PC-3 (cell line): ENCODE measurements at regions not wholly inside any gene's neighbourhood (a gene's known extent, or its start where the extent isn't known, plus 50 kb on each side); places are given as distances from the start of the nearest gene placed in this dataset.

Experiments used
- ATAC-seq: fragments of 200-7000 bp; cut with Tn5 transposase; 2 replicates; pipeline ENCODE4 v1.9.1; 2020; ENCODE audit warnings: mild to moderate bottlenecking, moderate library complexity
- BruUV-seq: library from RNA; stranded (reverse); fragments of 400-500 nt; replicated peaks from 2 replicates; lab custom pipeline; 2021; lab: Mats Ljungman, UMichigan
- CTCF ChIA-PET: fragments of 300-600 bp; sonication (Branson Sonifier 250); formaldehyde crosslinking; loops from one replicate; lab custom pipeline; 2022; ENCODE audit warnings: antibody characterized with exemption; lab: Charles Lee
- POLR2A ChIA-PET: fragments of 300-600 bp; sonication (Branson Sonifier 250); formaldehyde crosslinking; loops from one replicate; lab custom pipeline; 2022; ENCODE audit warnings: antibody characterized with exemption; ENCODE audit not compliant: unreplicated experiment; lab: Charles Lee
- DNase-seq: peaks from one replicate; pipeline ENCODE4 v3.0.0-alpha.2; 2015
- H2AFZ ChIP-seq: fragments of 300-600 bp; sonication (generic); 2 replicates; pipeline ENCODE4 v1.6.0; 2016; ENCODE audit warnings: antibody characterized with exemption, low read length
- H3F3A ChIP-seq: fragments of 300-600 bp; sonication (generic); one replicate; pipeline ENCODE4 v1.6.0; 2017; ENCODE audit warnings: antibody characterized with exemption, low read length, control low read depth, mild to moderate bottlenecking; ENCODE audit not compliant: unreplicated experiment
- H3K27ac ChIP-seq: fragments of 300-600 bp; sonication (generic); 2 replicates; pipeline ENCODE4 v1.5.1; 2016; ENCODE audit warnings: mild to moderate bottlenecking, low read length
- H3K27me3 ChIP-seq: fragments of 300-600 bp; sonication (generic); 2 replicates; pipeline ENCODE4 v1.6.1; 2016; ENCODE audit warnings: low read length, mixed read lengths
- H3K36me3 ChIP-seq: fragments of 300-600 bp; sonication (generic); 2 replicates; pipeline ENCODE4 v1.6.1; 2016; ENCODE audit warnings: low read depth, mixed run types, low read length, mixed read lengths
- H3K4me1 ChIP-seq: fragments of 300-600 bp; sonication (generic); 2 replicates; pipeline ENCODE4 v1.5.1; 2016; ENCODE audit warnings: low read length; ENCODE audit not compliant: insufficient read depth
- H3K4me2 ChIP-seq: fragments of 300-600 bp; sonication (generic); 2 replicates; pipeline ENCODE4 v1.6.0; 2016; ENCODE audit warnings: low read length
- H3K4me3 ChIP-seq: fragments of 300-600 bp; sonication (generic); 2 replicates; pipeline ENCODE4 v1.5.1; 2016; ENCODE audit warnings: mild to moderate bottlenecking, low read length, mixed read lengths
- H3K79me2 ChIP-seq: fragments of 300-600 bp; sonication (generic); 2 replicates; pipeline ENCODE4 v1.6.1; 2017; ENCODE audit warnings: low read length, mixed read lengths
- H3K9ac ChIP-seq: fragments of 300-600 bp; sonication (generic); 2 replicates; pipeline ENCODE4 v1.6.0; 2016; ENCODE audit warnings: mild to moderate bottlenecking, low read length
- H3K9me2 ChIP-seq: fragments of 300-600 bp; sonication (generic); replicated peaks from 2 replicates; pipeline ENCODE4 v1.6.1; 2016; ENCODE audit warnings: mixed run types, low read length, mixed read lengths
- H3K9me3 ChIP-seq: fragments of 300-600 bp; sonication (generic); 2 replicates; pipeline ENCODE4 v1.6.1; 2016; ENCODE audit warnings: low read length, mixed read lengths
- H4K20me1 ChIP-seq: fragments of 300-600 bp; sonication (generic); 2 replicates; pipeline ENCODE4 v1.6.1; 2016; ENCODE audit warnings: low read length, mixed read lengths
- EZH2 ChIP-seq: fragments of 300-600 bp; sonication (generic); IDR thresholded peaks from one replicate; pipeline ENCODE4 v1.6.1; 2017; ENCODE audit warnings: antibody characterized with exemption, mild to moderate bottlenecking, low read length; ENCODE audit not compliant: unreplicated experiment
- EZH2phosphoT487 ChIP-seq: fragments of 300-600 bp; sonication (generic); IDR thresholded peaks from 2 replicates; pipeline ENCODE4 v1.6.1; 2018; ENCODE audit warnings: mild to moderate bottlenecking, antibody characterized with exemption, low read length, borderline replicate concordance
- intact Hi-C: fragments of 100-400 bp; cut with micrococcal nuclease; formaldehyde crosslinking; loops from 2 replicates; pipeline ENCODE4 v1.9.0; 2023
- TF ChIP-seq, protein P1 (sequence below): fragments of 300-600 bp; sonication (generic); conservative IDR thresholded peaks from 2 replicates; pipeline ENCODE4 v1.5.1; 2017; ENCODE audit warnings: antibody characterized with exemption, low read depth, mild to moderate bottlenecking, low read length

GRCh38 chr13:97786510-97786909, 167.0 kb upstream of the IPO5 start:
- H3K27ac ChIP-seq: no peak overlapping the region
- no peak for DNase-seq
- ATAC-seq: no peak
- H3K9me2 ChIP-seq: no peaks in the 10 kb centered on the region
- no peaks in the 10 kb centered on the region for H3K36me3 ChIP-seq
- H2AFZ ChIP-seq: no peak overlapping the region
- no peak for TF ChIP-seq EZH2
- no peak for TF ChIP-seq EZH2phosphoT487
- TF ChIP-seq, protein P1, sequence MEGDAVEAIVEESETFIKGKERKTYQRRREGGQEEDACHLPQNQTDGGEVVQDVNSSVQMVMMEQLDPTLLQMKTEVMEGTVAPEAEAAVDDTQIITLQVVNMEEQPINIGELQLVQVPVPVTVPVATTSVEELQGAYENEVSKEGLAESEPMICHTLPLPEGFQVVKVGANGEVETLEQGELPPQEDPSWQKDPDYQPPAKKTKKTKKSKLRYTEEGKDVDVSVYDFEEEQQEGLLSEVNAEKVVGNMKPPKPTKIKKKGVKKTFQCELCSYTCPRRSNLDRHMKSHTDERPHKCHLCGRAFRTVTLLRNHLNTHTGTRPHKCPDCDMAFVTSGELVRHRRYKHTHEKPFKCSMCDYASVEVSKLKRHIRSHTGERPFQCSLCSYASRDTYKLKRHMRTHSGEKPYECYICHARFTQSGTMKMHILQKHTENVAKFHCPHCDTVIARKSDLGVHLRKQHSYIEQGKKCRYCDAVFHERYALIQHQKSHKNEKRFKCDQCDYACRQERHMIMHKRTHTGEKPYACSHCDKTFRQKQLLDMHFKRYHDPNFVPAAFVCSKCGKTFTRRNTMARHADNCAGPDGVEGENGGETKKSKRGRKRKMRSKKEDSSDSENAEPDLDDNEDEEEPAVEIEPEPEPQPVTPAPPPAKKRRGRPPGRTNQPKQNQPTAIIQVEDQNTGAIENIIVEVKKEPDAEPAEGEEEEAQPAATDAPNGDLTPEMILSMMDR: no peak
- H3K4me1 ChIP-seq: no peaks in the 10 kb centered on the region
- no peaks in the 10 kb centered on the region for H3K9me3 ChIP-seq
- no peak overlapping the region for H3K9ac ChIP-seq
- no peaks in the 10 kb centered on the region for H3K79me2 ChIP-seq
- ChIA-PET CTCF (no interaction called here), POLR2A (no interaction called here)
- no peaks in the 10 kb centered on the region for H3K27me3 ChIP-seq
- intact Hi-C loops: no loop called here
- BruUV-seq: no TSS peak
- no peak overlapping the region for H3K4me2 ChIP-seq
- no peaks in the 10 kb centered on the region for H4K20me1 ChIP-seq
- no peaks in the 10 kb centered on the region for H3F3A ChIP-seq
- H3K4me3 ChIP-seq: no peak overlapping the region

DNA sequence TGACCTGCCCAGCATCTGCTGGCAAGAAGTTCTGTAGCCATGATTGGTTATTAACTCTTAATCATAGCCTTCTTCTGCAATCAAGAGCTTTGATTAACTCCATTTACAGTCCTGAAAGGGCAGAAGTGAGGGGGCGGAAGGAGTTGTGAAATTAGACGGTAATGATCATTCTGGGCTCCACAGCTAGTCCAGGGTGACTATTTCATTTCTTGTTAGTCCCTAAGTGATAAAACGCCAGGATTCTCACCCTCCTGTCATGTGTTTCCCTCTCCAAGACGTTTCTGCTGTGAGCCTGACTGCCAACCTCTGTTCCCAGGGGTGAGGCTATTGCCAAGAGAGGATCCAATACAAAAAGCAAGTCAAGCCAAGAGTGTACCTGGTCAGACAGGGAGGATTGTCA, 155.9 kb upstream of the IPO5 start:
- Histone ChIP-seq H3K79me2 (no peaks in the 10 kb centered on the region), H3K4me3 (no peak overlapping the region), H2AFZ (no peak overlapping the region), H3K4me2 (no peak overlapping the region), H3K27me3 (no peaks in the 10 kb centered on the region), H3K9me2 (no peaks in the 10 kb centered on the region), H3F3A (no peaks in the 10 kb centered on the region), H3K9ac (no peak overlapping the region), H4K20me1 (no peaks in the 10 kb centered on the region), H3K4me1 (no peaks in the 10 kb centered on the region), H3K9me3 (no peaks in the 10 kb centered on the region), H3K36me3 (no peaks in the 10 kb centered on the region), H3K27ac (no peak overlapping the region)
- BruUV-seq: no TSS peak
- TF ChIP-seq, protein P1: no peak
- TF ChIP-seq EZH2phosphoT487 (no peak), EZH2 (no peak)
- no peak for ATAC-seq
- CTCF ChIA-PET: no interaction called here
- intact Hi-C loops: no loop called here
- DNase-seq: no peak
- POLR2A ChIA-PET: no interaction called here

- H3K27ac ChIP-seq: no peak overlapping the region
- H3F3A ChIP-seq: no peaks in the 10 kb centered on the region
- TF ChIP-seq, protein P1: no peak
- TF ChIP-seq EZH2phosphoT487: no peak
- no peak for TF ChIP-seq EZH2
- H3K9me2 ChIP-seq: no peaks in the 10 kb centered on the region
- H3K36me3 ChIP-seq: no peaks in the 10 kb centered on the region
- ATAC-seq (no peak), DNase-seq (no peak)
- intact Hi-C loops: no loop called here
- no peaks in the 10 kb centered on the region for H4K20me1 ChIP-seq
- no peak overlapping the region for H2AFZ ChIP-seq
- no peaks in the 10 kb centered on the region for H3K27me3 ChIP-seq
- no peak overlapping the region for H3K4me2 ChIP-seq
- BruUV-seq: no TSS peak
- H3K4me1 ChIP-seq: no peaks in the 10 kb centered on the region
- no peak overlapping the region for H3K9ac ChIP-seq
- no peaks in the 10 kb centered on the region for H3K79me2 ChIP-seq
- H3K4me3 ChIP-seq: no peak overlapping the region
- H3K9me3 ChIP-seq: no peaks in the 10 kb centered on the region
- POLR2A ChIA-PET: no interaction called here
- CTCF ChIA-PET: no interaction called here
Measured at GRCh38 chr13:97798171-97798821, 155.2 kb upstream of the IPO5 start.
